K562 (cell line): ENCODE measurements at regions not wholly inside any gene's neighbourhood (a gene's known extent, or its start where the extent isn't known, plus 50 kb on each side); places are given as distances from the start of the nearest gene placed in this dataset.

Experiments
- ATAC-seq: fragments of 200-7000 bp; cut with Tn5 transposase; 3 replicates; pipeline ENCODE4 v1.9.1; 2020; ENCODE audit warnings: moderate library complexity
- BruUV-seq: library from RNA; stranded (reverse); fragments of 400-500 nt; replicated peaks from 2 replicates; lab custom pipeline; 2021; lab: Mats Ljungman, UMichigan
- CTCF ChIA-PET: fragments of 300-600 bp; formaldehyde crosslinking; extraction: SDS; loops from one replicate; lab custom pipeline; 2021; ENCODE audit warnings: low intra/inter-chr PET ratio; lab: Yijun Ruan, JAX
- POLR2A ChIA-PET: fragments of 300-600, 350-650 bp; sonication (Branson Sonifier 250); formaldehyde crosslinking; extraction: SDS; loops from one replicate; lab custom pipeline; 2021; ENCODE audit warnings: antibody characterized with exemption, inconsistent platforms; lab: Yijun Ruan, JAX
- DNase-seq, 4 experiments: peaks; one replicate each; pipeline versions ENCODE4 v3.0.0 to v3.0.0-alpha.2; 2011 to 2018; ENCODE audit warnings: low spot score in 3 of 4, mixed read lengths in 3 of 4; ENCODE audit errors: extremely low read depth in 1 of 4
- FAIRE-seq: peaks from 2 replicates; lab custom pipeline; 2011; peaks lifted over from hg19 to GRCh38; lab: Jason Lieb, UNC
- H2AFZ ChIP-seq: 2 replicates; pipeline ENCODE4 v1.6.0; 2011; ENCODE audit warnings: low read depth, low read length, control low read depth, inconsistent platforms
- H3K27ac ChIP-seq: fragments of 200-600 bp; 3 replicates; pipeline ENCODE4 v1.8.0; 2011; ENCODE audit warnings: low read depth, mild to moderate bottlenecking, control low read depth, inconsistent platforms, low read length, moderate library complexity, mixed read lengths; ENCODE audit errors: extremely low read depth
- H3K27me3 ChIP-seq, 2 experiments: fragments of 300-600 bp in 1 of 2; 2 replicates in 1 of 2; 3 replicates in 1 of 2; pipeline versions ENCODE4 v1.6.0 to v1.8.0; 2011; ENCODE audit warnings: inconsistent platforms in 2 of 2, low read length in 2 of 2, mild to moderate bottlenecking in 1 of 2, mixed read lengths in 1 of 2, moderate library complexity in 1 of 2; ENCODE audit not compliant: control insufficient read depth in 2 of 2, insufficient read depth in 2 of 2
- H3K36me3 ChIP-seq: fragments of 300-600 bp; 3 replicates; pipeline ENCODE4 v1.8.0; 2011; ENCODE audit warnings: mild to moderate bottlenecking, low read length, inconsistent platforms; ENCODE audit not compliant: control insufficient read depth, insufficient read depth
- H3K4me1 ChIP-seq, 2 experiments: fragments of 200-600 bp in 1 of 2; replicated peaks in 1 of 2; 2 replicates in 1 of 2; 3 replicates in 1 of 2; pipeline versions ENCODE4 v1.5.1 to v1.8.0; 2011; ENCODE audit warnings: inconsistent platforms in 2 of 2, low read length in 2 of 2, mild to moderate bottlenecking in 1 of 2, mixed read lengths in 1 of 2, moderate library complexity in 1 of 2; ENCODE audit not compliant: control insufficient read depth in 2 of 2, insufficient read depth in 2 of 2
- H3K4me2 ChIP-seq: 2 replicates; pipeline ENCODE4 v1.6.1; 2011; ENCODE audit warnings: low read length, control low read depth, inconsistent platforms, mixed read lengths; ENCODE audit not compliant: insufficient read depth
- H3K4me3 ChIP-seq: fragments of 200-600 bp; sonication (generic), shearing (Covaris generic); 2 replicates; pipeline ENCODE4 v1.5.1; 2016; ENCODE audit warnings: control low read depth, inconsistent platforms
- H3K79me2 ChIP-seq: fragments of 200-600 bp; 3 replicates; pipeline ENCODE4 v1.8.0; 2011; ENCODE audit warnings: low read length, inconsistent platforms; ENCODE audit not compliant: control insufficient read depth, insufficient read depth
- H3K9ac ChIP-seq, 2 experiments: 2 replicates each; pipeline versions ENCODE4 v1.6.0 to v1.6.1; 2011; ENCODE audit warnings: low read depth in 2 of 2, low read length in 2 of 2, control low read depth in 1 of 2, inconsistent platforms in 1 of 2, mild to moderate bottlenecking in 1 of 2, mixed read lengths in 1 of 2; ENCODE audit not compliant: insufficient read depth in 1 of 2
- H3K9me1 ChIP-seq: one replicate; pipeline ENCODE4 v1.6.0; 2011; ENCODE audit warnings: inconsistent platforms, mild to moderate bottlenecking, low read length, moderate library complexity; ENCODE audit not compliant: control insufficient read depth, insufficient read depth
- H3K9me3 ChIP-seq: replicated peaks from 2 replicates; pipeline ENCODE4 v1.5.1; 2011; ENCODE audit warnings: low read depth, low read length, inconsistent platforms; ENCODE audit not compliant: control insufficient read depth, insufficient read depth
- H4K20me1 ChIP-seq: replicated peaks from 2 replicates; pipeline ENCODE4 v1.6.1; 2011; ENCODE audit warnings: low read length, inconsistent platforms, mixed read lengths; ENCODE audit not compliant: control insufficient read depth, insufficient read depth
- BHLHE40 ChIP-seq: IDR thresholded peaks from 2 replicates; pipeline ENCODE4 v1.6.1; 2011; ENCODE audit warnings: low read length, improper control_type of control experiment
- BRD9 ChIP-seq: fragments of 450-650 bp; IDR thresholded peaks from 2 replicates; pipeline ENCODE4 v1.6.1; 2018; ENCODE audit warnings: low read depth; ENCODE audit not compliant: partially characterized antibody
- CXXC5 ChIP-seq: fragments of 250-450 bp; sonication (Bioruptor Pico); IDR thresholded peaks from 2 replicates; pipeline ENCODE4 v1.8.0; 2022; ENCODE audit warnings: inconsistent platforms, mild to moderate bottlenecking, moderate library complexity
- DACH1 ChIP-seq: fragments of 450-650 bp; IDR thresholded peaks from 2 replicates; pipeline ENCODE4 v1.6.1; 2018; ENCODE audit not compliant: partially characterized antibody
- GTF2F1 ChIP-seq: IDR thresholded peaks from 2 replicates; pipeline ENCODE4 v1.6.1; 2011; ENCODE audit warnings: low read depth, low read length, improper control_type of control experiment
- MTF1 ChIP-seq: fragments of 250-450 bp; sonication (Bioruptor Pico); IDR thresholded peaks from 2 replicates; pipeline ENCODE4 v1.9.0; 2021; ENCODE audit warnings: moderate library complexity, mild to moderate bottlenecking, inconsistent platforms, borderline replicate concordance
- POU5F1 ChIP-seq: fragments of 150-350 bp; IDR thresholded peaks from 2 replicates; pipeline ENCODE4 v1.6.1; 2014; ENCODE audit warnings: borderline replicate concordance, low read length, low read depth, mild to moderate bottlenecking; ENCODE audit not compliant: partially characterized antibody
- RBM17 ChIP-seq: fragments of 200-400 bp; formaldehyde crosslinking; IDR thresholded peaks from 2 replicates; pipeline ENCODE4 v1.6.1; 2017; ENCODE audit warnings: low read depth, mild to moderate bottlenecking, low read length, borderline replicate concordance
- SMARCA5 ChIP-seq: fragments of 450-650 bp; IDR thresholded peaks from 2 replicates; pipeline ENCODE4 v1.6.1; 2016
- ZBTB11 ChIP-seq, 3 experiments: fragments of 200-800 bp in 1 of 3; fragments of 250-450 bp in 1 of 3; fragments of 450-650 bp in 1 of 3; sonication (Bioruptor Pico) in 1 of 3; sonication (Bioruptor generic) in 1 of 3; formaldehyde crosslinking in 1 of 3; IDR thresholded peaks; 2 replicates each; pipeline versions ENCODE4 v1.6.1 to v1.8.0; 2016 to 2022; ENCODE audit warnings: mild to moderate bottlenecking in 2 of 3, missing genetic modification characterization in 2 of 3, missing compliant biosample characterization in 1 of 3, moderate library complexity in 1 of 3
- ZFP30 ChIP-seq: fragments of 250-450 bp; sonication (Bioruptor Pico); IDR thresholded peaks from 2 replicates; pipeline ENCODE4 v1.8.0; 2022; ENCODE audit warnings: moderate library complexity, mild to moderate bottlenecking, inconsistent platforms, borderline replicate concordance
- ZNF79 ChIP-seq: fragments of 250-450 bp; sonication (Bioruptor Pico); IDR thresholded peaks from 2 replicates; pipeline ENCODE4 v1.4.0; 2020; ENCODE audit warnings: low read depth, mild to moderate bottlenecking, moderate library complexity
- WGBS: fragments of 100-300 bp; shearing (Covaris generic); methylation state at CpG from one replicate; pipeline ENCODE4 v1.1.6; 2016; ENCODE audit warnings: low coverage, mixed read lengths; ENCODE audit not compliant: insufficient coverage; ENCODE audit errors: missing lambda C conversion rate; 5-methylcytosine and 5-hydroxymethylcytosine counted together
- in situ Hi-C: fragments of 300-500 bp; cut with MboI; formaldehyde crosslinking; loops from 4 replicates; pipeline ENCODE4 v1.15.0; 2018; ENCODE audit warnings: inconsistent platforms, mixed read lengths
- intact Hi-C: fragments of 100-400 bp; cut with micrococcal nuclease; formaldehyde crosslinking; loops from 2 replicates; pipeline ENCODE4 v1.14.2; 2022
- TF ChIP-seq, protein P1 (sequence below), 2 experiments: fragments of 450-650 bp; IDR thresholded peaks; 2 replicates each; pipeline ENCODE4 v1.6.1; 2016
- TF ChIP-seq, protein P2 (sequence below): fragments of 200-800 bp; sonication (Bioruptor generic); IDR thresholded peaks from 2 replicates; pipeline ENCODE4 v1.6.1; 2017; ENCODE audit warnings: missing genetic modification characterization, missing compliant biosample characterization

DNA sequence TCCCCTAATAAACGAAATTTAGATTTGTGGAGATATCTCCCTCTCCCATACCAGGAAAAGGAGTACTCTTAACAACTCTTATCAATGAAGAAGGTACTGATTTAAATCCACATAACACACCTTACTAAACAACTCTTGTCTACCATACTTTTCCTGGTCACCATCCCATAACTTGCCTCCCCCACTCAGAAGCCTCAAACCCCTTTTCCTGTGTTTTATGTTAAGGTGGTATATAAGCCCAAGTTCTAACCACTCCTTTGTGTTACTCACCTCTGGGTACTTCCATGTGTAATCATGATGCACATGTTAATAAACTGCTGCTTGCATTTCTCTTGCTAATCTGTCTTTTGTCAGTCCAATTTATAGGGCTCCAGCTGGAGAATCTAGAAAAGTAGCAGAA lies 330.7 kb downstream of the CD83 start (continued):
- TF ChIP-seq RBM17, result no peak
- no peak for TF ChIP-seq SMARCA5
- no peak for TF ChIP-seq ZFP30 (CRISPR knock-in tag)
- no peak for TF ChIP-seq POU5F1

- Histone ChIP-seq H4K20me1 (no peaks in the 10 kb centered on the region), H3K9ac (peak overlapping the region; percentile 29 to 44; a peak in 3 of 4 replicates), H2AFZ (peak overlapping the region; percentile 89), H3K4me1 (peaks cover 38 to 64% of the 10 kb centered on the region in 2 experiments), H3K4me2 (peak overlapping the region; percentile 51), H3K36me3 (no peaks in the 10 kb centered on the region), H3K27me3 (no peaks in the 10 kb centered on the region), H3K9me3 (peaks cover 3% of the 10 kb centered on the region; the same call in 1 of the 2 replicates), H3K4me3 (no peak overlapping the region), H3K79me2 (no peaks in the 10 kb centered on the region), H3K27ac (peak overlapping the region; percentile 67), H3K9me1 (peaks cover 3% of the 10 kb centered on the region)
- in situ Hi-C loops (no loop called here), intact Hi-C loops (loop anchor here (5.0 kb wide), 1 partner anchor 262 kb away; no protein-coding TSS in a partner anchor)
- no peak for ATAC-seq
- ChIA-PET CTCF (no interaction called here), POLR2A (interaction anchor here (0.7 to 1.2 kb wide), 4 partner anchors 12 to 42 kb away, joined by 3 to 4 read pairs (median 4); no protein-coding TSS in a partner anchor)
- peak in 1 of 4 experiments; percentile 28 for DNase-seq
- FAIRE-seq, result no peak
- BruUV-seq, result no TSS peak
- 59% methylated on average over 12 of the region's 12 CpGs for WGBS
- TF ChIP-seq BRD9 (peak; percentile 1), ZNF79 (CRISPR knock-in tag) (no peak), GTF2F1 (no peak), MTF1 (CRISPR knock-in tag) (no peak), CXXC5 (peak; percentile 44; the same call in 1 of the 2 replicates), DACH1 (peak; percentile 22), ZBTB11 (CRISPR knock-in tag; IDR thresholded peaks at IDR 0.05) (0 out of 6 replicates have a peak, but pooled peaks of 1 of the 3 experiments have one; percentile 5), BHLHE40 (peak; percentile 71)
- TF ChIP-seq, protein P1, sequence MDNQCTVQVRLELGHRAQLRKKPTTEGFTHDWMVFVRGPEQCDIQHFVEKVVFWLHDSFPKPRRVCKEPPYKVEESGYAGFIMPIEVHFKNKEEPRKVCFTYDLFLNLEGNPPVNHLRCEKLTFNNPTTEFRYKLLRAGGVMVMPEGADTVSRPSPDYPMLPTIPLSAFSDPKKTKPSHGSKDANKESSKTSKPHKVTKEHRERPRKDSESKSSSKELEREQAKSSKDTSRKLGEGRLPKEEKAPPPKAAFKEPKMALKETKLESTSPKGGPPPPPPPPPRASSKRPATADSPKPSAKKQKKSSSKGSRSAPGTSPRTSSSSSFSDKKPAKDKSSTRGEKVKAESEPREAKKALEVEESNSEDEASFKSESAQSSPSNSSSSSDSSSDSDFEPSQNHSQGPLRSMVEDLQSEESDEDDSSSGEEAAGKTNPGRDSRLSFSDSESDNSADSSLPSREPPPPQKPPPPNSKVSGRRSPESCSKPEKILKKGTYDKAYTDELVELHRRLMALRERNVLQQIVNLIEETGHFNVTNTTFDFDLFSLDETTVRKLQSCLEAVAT (IDR thresholded peaks at IDR 0.05), result peak in 1 of 2 experiments; percentile 56; a peak in 1 of 4 replicates
- TF ChIP-seq, protein P2, sequence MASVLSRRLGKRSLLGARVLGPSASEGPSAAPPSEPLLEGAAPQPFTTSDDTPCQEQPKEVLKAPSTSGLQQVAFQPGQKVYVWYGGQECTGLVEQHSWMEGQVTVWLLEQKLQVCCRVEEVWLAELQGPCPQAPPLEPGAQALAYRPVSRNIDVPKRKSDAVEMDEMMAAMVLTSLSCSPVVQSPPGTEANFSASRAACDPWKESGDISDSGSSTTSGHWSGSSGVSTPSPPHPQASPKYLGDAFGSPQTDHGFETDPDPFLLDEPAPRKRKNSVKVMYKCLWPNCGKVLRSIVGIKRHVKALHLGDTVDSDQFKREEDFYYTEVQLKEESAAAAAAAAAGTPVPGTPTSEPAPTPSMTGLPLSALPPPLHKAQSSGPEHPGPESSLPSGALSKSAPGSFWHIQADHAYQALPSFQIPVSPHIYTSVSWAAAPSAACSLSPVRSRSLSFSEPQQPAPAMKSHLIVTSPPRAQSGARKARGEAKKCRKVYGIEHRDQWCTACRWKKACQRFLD (CRISPR knock-in tag), result 0 out of 2 replicates have a peak, but pooled peaks have one; percentile 14
Measured at GRCh38 chr6:14450133-14450504, 332.5 kb downstream of the CD83 start.
